GM18507 (cell line): ENCODE measurements at regions not wholly inside any gene's neighbourhood (a gene's known extent, or its start where the extent isn't known, plus 50 kb on each side); places are given as distances from the start of the nearest gene placed in this dataset.
A peak's percentile ranks its signal among the peaks of the same experiment; 100 is the strongest.

Experiments used
- DNase-seq: peaks from one replicate; pipeline ENCODE4 v3.0.0; 2011; ENCODE audit warnings: low read depth; ENCODE audit not compliant: insufficient read length; ENCODE audit errors: extremely low spot score
- FAIRE-seq: peaks from 2 replicates; lab custom pipeline; 2011; peaks lifted over from hg19 to GRCh38; lab: Jason Lieb, UNC

DNA sequence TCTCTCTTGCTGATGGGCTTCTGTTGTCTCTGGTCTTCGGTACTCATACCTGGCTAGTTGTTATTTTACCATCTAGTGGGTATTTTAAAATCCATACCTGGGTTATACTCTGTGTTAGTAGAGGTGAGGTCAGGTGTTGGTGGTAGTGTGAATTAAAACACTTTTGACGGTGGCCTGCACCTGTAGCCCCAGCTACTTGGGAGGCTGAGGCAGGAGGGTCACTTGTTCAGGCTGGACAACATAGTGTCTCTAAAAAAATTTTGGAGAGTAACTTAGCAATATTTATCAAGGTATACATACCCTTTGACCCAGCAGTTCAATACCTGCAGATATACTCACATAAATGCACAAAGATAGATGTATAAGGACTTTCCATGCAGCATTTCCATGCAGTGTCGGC, 55.4 kb downstream of the GSX1 start:
- FAIRE-seq (no peak), DNase-seq (no peak)

DNA sequence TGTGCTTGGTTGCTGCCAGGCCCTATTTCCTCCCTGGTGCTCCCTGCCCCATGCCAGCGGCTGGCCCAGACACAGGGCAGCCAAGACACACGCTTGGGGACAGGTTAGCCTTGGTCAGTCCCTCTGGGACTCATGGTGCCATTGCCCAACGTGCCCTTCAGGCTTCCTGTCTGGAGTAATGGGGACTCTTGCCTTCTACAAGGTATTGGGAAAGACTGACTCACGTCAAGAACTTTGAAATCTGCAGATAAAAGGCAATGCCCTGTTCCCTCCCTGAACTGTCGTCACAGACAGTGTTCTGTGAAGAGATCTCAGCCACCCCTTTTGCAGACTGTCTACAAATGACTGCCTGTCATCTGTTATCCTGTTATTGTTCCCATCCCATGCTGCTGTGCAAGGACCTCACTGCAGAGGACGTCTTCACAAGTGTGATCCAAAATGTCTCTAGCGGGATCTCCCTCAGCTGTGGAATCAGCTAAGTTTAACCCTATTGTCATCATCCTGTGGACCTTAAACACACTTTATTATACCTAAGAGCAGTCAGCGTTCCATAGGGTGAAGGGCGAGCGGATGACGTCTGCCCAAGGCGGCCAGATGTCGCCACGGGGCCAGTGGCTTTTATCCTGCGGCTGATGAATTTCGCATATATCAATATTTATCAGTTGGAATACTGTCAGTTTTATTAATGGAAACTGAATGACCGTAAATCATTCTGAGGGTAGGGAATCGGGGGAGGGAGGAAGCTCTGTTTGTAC, 59.0 kb downstream of the GSX1 start:
- no peak for FAIRE-seq
- DNase-seq = no peak

GRCh38 chr13:27852491-27852890, 60.2 kb downstream of the GSX1 start:
- no peak for DNase-seq
- no peak for FAIRE-seq

DNA sequence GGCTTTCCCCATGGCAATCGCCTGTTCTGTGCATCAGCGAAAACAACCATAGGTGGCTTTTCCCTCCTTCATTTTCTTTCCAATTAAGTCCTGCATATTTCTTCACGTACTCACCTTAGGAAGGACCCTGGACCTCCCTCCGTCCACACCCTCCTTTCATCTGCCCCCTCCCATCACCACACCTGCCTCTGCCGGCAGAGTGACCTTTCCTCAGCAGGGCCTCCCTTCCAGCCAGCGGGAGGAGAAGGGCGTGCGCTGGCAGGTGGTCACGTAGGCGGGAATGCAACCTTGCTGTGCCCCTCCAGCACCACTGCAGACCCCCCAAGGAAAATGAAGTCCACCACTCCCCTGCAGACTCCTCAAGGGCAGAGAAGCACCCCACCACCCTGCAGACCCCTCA, 61.1 kb downstream of the GSX1 start:
- no peak for DNase-seq
- FAIRE-seq = no peak

DNA sequence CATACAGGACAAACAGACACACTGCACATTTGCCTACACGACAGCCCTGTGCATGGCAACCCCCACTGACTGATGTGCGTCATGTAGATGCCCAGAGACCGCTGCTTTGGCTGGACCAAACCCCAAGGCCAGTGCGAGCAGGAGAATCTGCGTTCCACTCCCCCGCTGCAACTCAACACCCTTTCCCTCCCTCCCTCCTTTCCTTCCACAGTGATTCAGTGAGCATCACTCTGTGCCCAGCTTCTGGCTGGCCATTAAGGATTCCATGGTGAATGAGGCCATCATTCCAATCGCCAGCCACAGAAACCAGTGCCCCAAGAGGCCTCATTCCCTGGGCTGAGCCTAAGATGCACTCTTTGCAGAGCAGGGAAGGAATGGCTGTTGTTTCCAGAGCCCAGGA, 61.6 kb downstream of the GSX1 start:
- FAIRE-seq (no peak), DNase-seq (no peak)

- FAIRE-seq (no peak), DNase-seq (no peak)
Observed at GRCh38 chr13:27854606-27855005, 62.3 kb downstream of the GSX1 start.

DNA sequence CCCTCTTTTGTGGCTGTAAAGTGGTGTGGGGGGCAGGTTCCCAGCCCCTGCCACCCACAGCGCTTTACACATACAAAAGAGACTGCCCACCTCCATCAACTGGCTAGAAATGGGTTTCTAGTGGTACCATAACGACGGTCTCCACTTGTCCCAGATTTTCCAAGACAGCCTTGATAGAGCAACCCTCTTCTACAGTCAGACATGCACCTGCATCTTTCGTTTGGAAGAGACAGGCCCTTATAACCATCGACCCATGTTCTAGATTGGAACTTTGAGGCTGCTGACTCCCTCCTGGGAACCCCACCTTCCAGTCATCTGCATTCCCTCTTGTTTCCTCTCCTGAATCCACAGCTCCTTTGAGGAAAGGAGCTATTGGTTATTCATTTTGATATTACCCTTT, 63.1 kb downstream of the GSX1 start:
- DNase-seq (no peak), FAIRE-seq (no peak)

GRCh38 chr13:27857282-27857681, 62.5 kb upstream of the PDX1 start:
- no peak for FAIRE-seq
- no peak for DNase-seq

GRCh38 chr13:27858046-27858445, 61.8 kb upstream of the PDX1 start:
- DNase-seq (no peak), FAIRE-seq (no peak)

DNA sequence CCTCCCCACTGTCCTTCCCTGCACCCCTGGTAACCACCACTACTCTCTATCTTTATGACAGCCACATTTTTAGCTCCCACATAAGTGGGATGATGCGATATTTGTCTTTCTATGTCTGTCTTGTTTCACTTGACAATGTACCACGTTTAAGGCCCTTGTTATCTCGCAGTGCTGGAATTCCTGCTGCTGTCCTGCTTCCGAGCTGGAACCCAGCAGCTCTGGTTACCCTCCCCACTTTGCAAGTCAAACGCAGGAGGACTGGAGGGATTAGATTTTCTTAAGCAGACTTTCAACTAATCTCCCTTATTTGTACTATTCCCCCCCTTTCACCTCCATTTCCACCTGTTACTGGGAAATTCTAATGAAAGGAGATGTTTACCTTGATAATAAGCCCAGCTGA, 59.1 kb upstream of the PDX1 start:
- no peak for DNase-seq
- FAIRE-seq = no peak

DNA sequence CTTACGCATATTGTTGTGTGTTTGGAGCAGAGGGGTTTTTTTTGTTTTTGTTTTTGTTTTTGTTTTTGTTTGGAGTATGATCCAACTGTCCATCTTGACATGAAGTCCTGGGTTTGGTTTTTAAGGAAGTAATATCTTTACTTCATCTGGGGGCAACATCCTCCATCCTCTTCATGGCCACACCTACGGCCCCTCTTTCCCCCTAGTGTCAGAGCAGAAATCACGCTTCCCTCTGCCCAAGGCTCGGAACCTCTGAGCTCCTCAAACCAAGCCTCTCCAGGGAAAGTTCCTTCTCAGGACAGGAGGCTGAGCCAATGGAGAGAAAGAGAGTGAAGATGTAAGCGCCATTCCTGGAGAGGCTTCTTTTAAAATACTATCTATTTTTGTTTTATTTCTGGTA, 58.6 kb upstream of the PDX1 start:
- no peak for FAIRE-seq
- DNase-seq = no peak

- FAIRE-seq = peak; percentile 59
- DNase-seq = peak; percentile 5
Observed at GRCh38 chr13:27868641-27869435, 51.0 kb upstream of the PDX1 start.

- no peak for FAIRE-seq
- no peak for DNase-seq
Observed at GRCh38 chr13:27869436-27870095, 50.2 kb upstream of the PDX1 start.
